HEK293T (cell line): ENCODE measurements at regions not wholly inside any gene's neighbourhood (a gene's known extent, or its start where the extent isn't known, plus 50 kb on each side); places are given as distances from the start of the nearest gene placed in this dataset.

Experiments
- ARNT ChIP-seq: fragments of 450-650 bp; IDR thresholded peaks from 2 replicates; pipeline ENCODE4 v1.6.1; 2017; ENCODE audit warnings: mild to moderate bottlenecking
- ELF4 ChIP-seq: fragments of 450-650 bp; IDR thresholded peaks from 2 replicates; pipeline ENCODE4 v1.6.1; 2017; ENCODE audit warnings: antibody characterized with exemption
- FOXA1 ChIP-seq: fragments of 450-650 bp; IDR thresholded peaks from 2 replicates; pipeline ENCODE4 v1.6.1; 2016; ENCODE audit warnings: mild to moderate bottlenecking
- FOXK2 ChIP-seq: fragments of 450-650 bp; IDR thresholded peaks from 2 replicates; pipeline ENCODE4 v1.6.1; 2016; ENCODE audit warnings: mild to moderate bottlenecking
- FOXM1 ChIP-seq: fragments of 450-650 bp; IDR thresholded peaks from 2 replicates; pipeline ENCODE4 v1.6.1; 2017; ENCODE audit warnings: mild to moderate bottlenecking, borderline replicate concordance
- HDGF ChIP-seq: fragments of 450-650 bp; IDR thresholded peaks from 2 replicates; pipeline ENCODE4 v1.6.1; 2017; ENCODE audit warnings: antibody characterized with exemption, borderline replicate concordance
- L3MBTL2 ChIP-seq: fragments of 450-650 bp; conservative IDR thresholded peaks from 2 replicates; pipeline ENCODE4 v1.6.1; 2016; ENCODE audit warnings: mild to moderate bottlenecking
- SUZ12 ChIP-seq: fragments of 450-650 bp; IDR thresholded peaks from 2 replicates; pipeline ENCODE4 v1.6.1; 2016; ENCODE audit warnings: mild to moderate bottlenecking
- TARDBP ChIP-seq: fragments of 450-650 bp; IDR thresholded peaks from 2 replicates; pipeline ENCODE4 v1.6.1; 2016
- ZNF384 ChIP-seq: fragments of 450-650 bp; IDR thresholded peaks from 2 replicates; pipeline ENCODE4 v1.6.1; 2016

DNA sequence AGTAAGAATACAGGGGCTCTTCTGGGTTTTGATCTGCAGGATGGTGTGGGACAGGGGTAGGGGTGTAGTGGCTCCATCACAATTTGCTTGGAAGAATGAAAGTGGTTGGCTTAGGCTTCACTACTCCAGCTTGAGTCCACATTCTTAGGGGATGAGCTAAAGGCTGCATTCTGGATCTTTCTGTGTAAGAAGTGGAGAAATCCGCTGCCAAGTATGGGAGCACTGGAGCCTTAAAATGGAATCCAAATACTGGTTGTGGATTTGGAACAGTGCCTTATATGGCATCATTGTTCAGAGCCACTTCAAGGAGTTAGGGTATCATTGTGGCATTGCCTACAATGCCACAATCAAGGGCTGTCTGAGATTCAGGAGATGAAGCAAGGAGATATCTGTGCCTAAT lies 187.1 kb downstream of the LMO4 start:
- TF ChIP-seq ELF4 (no peak), FOXA1 (no peak), FOXK2 (no peak), HDGF (no peak), FOXM1 (no peak), ARNT (no peak), ZNF384 (no peak), SUZ12 (no peak), L3MBTL2 (no peak), TARDBP (no peak)
